NT2/D1 (cell line): ENCODE measurements at regions not wholly inside any gene's neighbourhood (a gene's known extent, or its start where the extent isn't known, plus 50 kb on each side); places are given as distances from the start of the nearest gene placed in this dataset.

Experiments
- SUZ12 ChIP-seq: IDR thresholded peaks from 2 replicates; pipeline ENCODE4 v1.6.1; 2011; ENCODE audit not compliant: insufficient read length, insufficient read depth; ENCODE audit errors: extremely low read depth
- YY1 ChIP-seq: IDR thresholded peaks from 2 replicates; pipeline ENCODE4 v1.6.1; 2011; ENCODE audit not compliant: insufficient read length, insufficient read depth

- no peak for TF ChIP-seq SUZ12
- TF ChIP-seq YY1, result no peak
These were observed 595.0 kb upstream of the UBE2E2 start for GRCh38 chr3:22608093-22608492.
